Upper lobe of right lung (tissue), 1 donor: ENCODE measurements at regions not wholly inside any gene's neighbourhood (a gene's known extent, or its start where the extent isn't known, plus 50 kb on each side); places are given as distances from the start of the nearest gene placed in this dataset.

ENCODE experiments used
- ATAC-seq: fragments of 200-7000 bp; cut with Tn5 transposase; one replicate; pipeline ENCODE4 v1.9.1; 2020; ENCODE audit warnings: mild to moderate bottlenecking, moderate library complexity
- DNase-seq: peaks from one replicate; pipeline ENCODE4 v3.0.0-alpha.2; 2020
- H3K27ac ChIP-seq: fragments of 200-600 bp; one replicate; pipeline ENCODE4 v1.8.0; 2022
- H3K27me3 ChIP-seq: fragments of 200-600 bp; one replicate; pipeline ENCODE4 v1.8.0; 2022; ENCODE audit warnings: mild to moderate bottlenecking
- H3K36me3 ChIP-seq: fragments of 200-600 bp; one replicate; pipeline ENCODE4 v1.8.0; 2022
- H3K4me1 ChIP-seq: fragments of 200-600 bp; one replicate; pipeline ENCODE4 v1.8.0; 2022
- H3K4me3 ChIP-seq: fragments of 200-600 bp; one replicate; pipeline ENCODE4 v1.8.0; 2022; ENCODE audit warnings: mild to moderate bottlenecking
- H3K9me3 ChIP-seq: fragments of 200-600 bp; one replicate; pipeline ENCODE4 v1.8.0; 2022
- intact Hi-C: fragments of 100-400 bp; cut with DNase I; formaldehyde crosslinking; loops from one replicate; pipeline ENCODE4 v1.11.0; 2022
- TF ChIP-seq, protein P1 (sequence below): fragments of 200-600 bp; IDR thresholded peaks from one replicate; pipeline ENCODE4 v1.8.0; 2022; ENCODE audit warnings: antibody characterized with exemption
- donor health status: DM: no; HTN: yes; CAD: no; lungs with severe emphysema.

DNA sequence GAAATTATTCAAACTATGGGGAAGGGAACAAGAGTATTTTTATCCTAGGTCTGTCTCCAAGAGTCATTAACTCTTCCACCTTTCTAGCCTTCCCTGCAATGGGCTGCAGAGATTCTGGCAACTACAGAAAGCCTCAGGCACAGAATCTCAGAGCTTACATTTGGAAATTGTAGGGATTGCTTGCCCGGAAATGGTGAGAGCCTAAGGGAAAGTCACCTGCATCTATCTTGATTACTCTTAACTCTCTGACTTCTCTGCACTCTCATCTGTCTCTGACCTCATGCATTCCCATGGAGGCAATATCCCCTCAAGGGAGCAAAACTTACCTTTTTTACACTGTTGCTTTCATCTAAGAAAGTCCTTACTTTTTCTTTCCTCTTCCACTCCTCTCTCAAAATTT lies 513.2 kb upstream of the MARCKS start:
- Histone ChIP-seq H3K4me3 (no peak overlapping the region), H3K9me3 (no peaks in the 10 kb centered on the region), H3K36me3 (no peaks in the 10 kb centered on the region), H3K4me1 (no peaks in the 10 kb centered on the region), H3K27ac (no peak overlapping the region), H3K27me3 (no peaks in the 10 kb centered on the region)
- ATAC-seq = no peak
- DNase-seq = no peak
- TF ChIP-seq, protein P1, sequence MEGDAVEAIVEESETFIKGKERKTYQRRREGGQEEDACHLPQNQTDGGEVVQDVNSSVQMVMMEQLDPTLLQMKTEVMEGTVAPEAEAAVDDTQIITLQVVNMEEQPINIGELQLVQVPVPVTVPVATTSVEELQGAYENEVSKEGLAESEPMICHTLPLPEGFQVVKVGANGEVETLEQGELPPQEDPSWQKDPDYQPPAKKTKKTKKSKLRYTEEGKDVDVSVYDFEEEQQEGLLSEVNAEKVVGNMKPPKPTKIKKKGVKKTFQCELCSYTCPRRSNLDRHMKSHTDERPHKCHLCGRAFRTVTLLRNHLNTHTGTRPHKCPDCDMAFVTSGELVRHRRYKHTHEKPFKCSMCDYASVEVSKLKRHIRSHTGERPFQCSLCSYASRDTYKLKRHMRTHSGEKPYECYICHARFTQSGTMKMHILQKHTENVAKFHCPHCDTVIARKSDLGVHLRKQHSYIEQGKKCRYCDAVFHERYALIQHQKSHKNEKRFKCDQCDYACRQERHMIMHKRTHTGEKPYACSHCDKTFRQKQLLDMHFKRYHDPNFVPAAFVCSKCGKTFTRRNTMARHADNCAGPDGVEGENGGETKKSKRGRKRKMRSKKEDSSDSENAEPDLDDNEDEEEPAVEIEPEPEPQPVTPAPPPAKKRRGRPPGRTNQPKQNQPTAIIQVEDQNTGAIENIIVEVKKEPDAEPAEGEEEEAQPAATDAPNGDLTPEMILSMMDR = no peak
- intact Hi-C loops = no loop called here

DNA sequence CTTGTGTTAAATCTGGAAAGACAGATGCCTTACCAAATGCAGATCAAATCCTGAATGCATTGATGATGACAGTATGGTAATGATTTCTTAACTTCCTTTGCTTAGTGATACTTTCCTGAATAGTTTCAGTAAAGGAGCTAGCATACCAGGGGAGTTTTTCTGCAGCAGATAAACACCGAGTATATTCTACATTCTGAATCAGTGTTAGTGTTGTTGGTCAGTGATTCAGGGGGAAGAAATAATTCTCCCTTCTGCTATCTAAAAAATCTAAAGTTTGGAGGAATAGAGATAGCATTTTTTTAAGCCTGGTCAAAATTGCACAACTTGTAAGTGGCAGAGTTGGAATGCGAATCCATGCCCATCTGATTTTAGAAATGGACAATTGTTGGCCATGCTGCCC lies 512.2 kb upstream of the MARCKS start:
- Histone ChIP-seq H3K27ac (no peak overlapping the region), H3K4me3 (no peak overlapping the region), H3K9me3 (no peaks in the 10 kb centered on the region), H3K27me3 (no peaks in the 10 kb centered on the region), H3K4me1 (no peaks in the 10 kb centered on the region), H3K36me3 (no peaks in the 10 kb centered on the region)
- DNase-seq (no peak), ATAC-seq (no peak)
- intact Hi-C loops = no loop called here
- TF ChIP-seq, protein P1 = no peak

DNA sequence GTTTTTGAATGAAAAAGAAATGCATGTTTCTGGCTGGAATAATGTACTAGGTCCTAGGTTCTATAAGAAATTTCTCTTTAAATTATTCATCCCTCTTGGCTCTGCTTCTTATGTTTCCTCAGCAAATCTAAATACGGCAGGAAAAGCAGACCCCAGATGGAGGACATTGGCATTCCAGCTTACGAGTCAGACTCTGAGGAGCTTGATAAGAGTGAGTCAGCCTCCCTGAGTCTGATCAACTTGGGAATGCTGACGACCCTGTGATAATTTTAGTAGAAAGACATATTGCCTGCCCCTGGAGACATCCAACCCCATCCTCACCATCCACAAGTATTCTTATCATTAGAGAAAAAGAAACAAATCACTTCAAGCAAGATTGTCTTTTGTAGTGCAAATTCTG lies 509.7 kb upstream of the MARCKS start:
- no peaks in the 10 kb centered on the region for H3K9me3 ChIP-seq
- intact Hi-C loops = no loop called here
- ATAC-seq (no peak), DNase-seq (no peak)
- H3K4me3 ChIP-seq = no peak overlapping the region
- H3K36me3 ChIP-seq = no peaks in the 10 kb centered on the region
- H3K27me3 ChIP-seq = no peaks in the 10 kb centered on the region
- no peak overlapping the region for H3K27ac ChIP-seq
- H3K4me1 ChIP-seq = peaks cover 8% of the 10 kb centered on the region
- TF ChIP-seq, protein P1 = no peak

DNA sequence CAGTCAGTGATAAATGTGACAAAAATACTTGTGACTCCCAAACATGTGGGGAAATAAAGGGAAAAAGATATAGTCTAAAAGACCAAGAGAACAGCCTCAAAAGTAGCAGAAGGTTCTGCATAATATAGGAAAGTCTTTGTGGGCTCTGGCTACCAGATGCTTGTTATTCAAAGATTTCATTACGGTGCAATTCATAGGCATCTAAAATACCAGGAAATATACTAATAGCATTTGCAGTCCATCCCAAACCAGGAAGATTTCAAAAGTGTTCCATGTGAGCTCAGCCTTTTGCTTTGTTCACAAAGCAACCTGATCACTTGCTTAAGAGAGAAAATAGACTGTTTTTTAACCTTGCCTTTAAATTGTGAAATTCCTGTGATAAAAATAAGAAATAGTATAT lies 506.7 kb upstream of the MARCKS start:
- intact Hi-C loops = no loop called here
- Histone ChIP-seq H3K4me1 (peaks cover 8% of the 10 kb centered on the region), H3K36me3 (no peaks in the 10 kb centered on the region), H3K9me3 (no peaks in the 10 kb centered on the region), H3K27ac (no peak overlapping the region), H3K4me3 (no peak overlapping the region), H3K27me3 (no peaks in the 10 kb centered on the region)
- ATAC-seq (no peak), DNase-seq (no peak)
- TF ChIP-seq, protein P1 = no peak

DNA sequence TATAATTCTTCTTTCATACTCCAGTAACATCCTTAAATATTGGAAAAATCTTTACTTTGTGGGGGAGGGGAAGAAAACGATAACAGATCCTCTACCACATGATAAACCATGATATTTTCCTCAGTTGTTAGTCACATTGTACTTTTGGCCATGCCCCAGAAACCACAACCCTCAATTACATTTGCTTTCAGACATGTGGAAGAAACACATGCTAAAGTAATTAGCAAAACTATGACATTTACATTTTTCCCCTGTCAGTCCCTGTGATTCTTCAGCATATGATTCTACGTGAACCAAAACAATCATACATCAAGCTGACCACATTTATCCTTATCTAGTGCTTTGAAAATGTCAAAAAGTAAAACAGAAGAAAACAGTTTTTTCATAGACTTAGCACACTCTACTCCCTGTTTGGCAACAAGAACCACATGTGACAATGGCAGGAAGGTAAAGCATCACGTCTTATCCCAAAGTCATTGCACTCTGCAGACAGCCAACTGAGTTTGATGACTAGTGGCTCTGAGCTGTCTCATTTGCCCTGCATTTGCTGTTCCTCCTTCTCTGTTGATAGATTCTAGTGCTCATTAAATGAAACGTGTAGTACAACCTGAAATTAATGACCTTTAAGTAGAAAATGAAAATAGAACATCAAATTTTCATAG lies 505.8 kb upstream of the MARCKS start:
- Histone ChIP-seq H3K9me3 (no peaks in the 10 kb centered on the region), H3K27ac (no peak overlapping the region), H3K27me3 (no peaks in the 10 kb centered on the region), H3K4me1 (peaks cover 8% of the 10 kb centered on the region), H3K36me3 (no peaks in the 10 kb centered on the region), H3K4me3 (no peak overlapping the region)
- no peak for DNase-seq
- intact Hi-C loops = no loop called here
- ATAC-seq = no peak
- TF ChIP-seq, protein P1 = no peak
